Caki2 (cell line): ENCODE measurements at regions not wholly inside any gene's neighbourhood (a gene's known extent, or its start where the extent isn't known, plus 50 kb on each side); places are given as distances from the start of the nearest gene placed in this dataset.

Source experiments
- DNase-seq: peaks from one replicate; pipeline ENCODE4 v3.0.0-alpha.2; 2015; ENCODE audit warnings: low read depth
- in situ Hi-C: cut with HindIII; loops from 2 replicates; pipeline ENCODE4 v1.10.0; 2016; ENCODE audit warnings: low sequenced_read_pairs, low pct_unique_long_range_greater_than_20kb, mixed read lengths

GRCh38 chr14:45332360-45332988, 79.5 kb upstream of the MIS18BP1 start:
- in situ Hi-C loops = no loop called here
- no peak for DNase-seq

- DNase-seq = no peak
- in situ Hi-C loops = no loop called here
These were observed 55.9 kb upstream of the MIS18BP1 start for GRCh38 chr14:45308745-45309397.
